Nephron progenitor cell (in vitro differentiated cells): ENCODE measurements at regions not wholly inside any gene's neighbourhood (a gene's known extent, or its start where the extent isn't known, plus 50 kb on each side); places are given as distances from the start of the nearest gene placed in this dataset.

Source experiments
- DNase-seq: peaks from one replicate; pipeline ENCODE4 v3.0.0; 2021
- H3K27ac Mint-ChIP-seq: 2 replicates; pipeline ENCODE4 v1.8.0; 2021; ENCODE audit warnings: mild to moderate bottlenecking, moderate library complexity, mixed read lengths
- H3K27me3 Mint-ChIP-seq: 2 replicates; pipeline ENCODE4 v1.8.0; 2021; ENCODE audit warnings: mild to moderate bottlenecking, low read depth, mixed read lengths; ENCODE audit not compliant: poor library complexity
- H3K36me3 Mint-ChIP-seq: 2 replicates; pipeline ENCODE4 v1.8.0; 2021; ENCODE audit warnings: low read depth, mixed read lengths
- H3K4me1 Mint-ChIP-seq: 2 replicates; pipeline ENCODE4 v1.8.0; 2021; ENCODE audit warnings: mixed read lengths
- H3K4me3 Mint-ChIP-seq: 2 replicates; pipeline ENCODE4 v1.8.0; 2021; ENCODE audit warnings: mild to moderate bottlenecking, moderate library complexity, mixed read lengths
- H3K9me3 Mint-ChIP-seq: 2 replicates; pipeline ENCODE4 v1.8.0; 2021; ENCODE audit warnings: mild to moderate bottlenecking, moderate library complexity, mixed read lengths
- TF ChIP-seq, protein P1 (sequence below): fragments of 200-600 bp; sonication (generic); IDR thresholded peaks from 2 replicates; pipeline ENCODE4 v1.5.0; 2021; ENCODE audit warnings: antibody characterized with exemption

GRCh38 chrX:127038065-127038464, 218.5 kb downstream of the PRR32 start:
- H3K4me1 Mint-ChIP-seq, result no peaks in the 10 kb centered on the region

DNA sequence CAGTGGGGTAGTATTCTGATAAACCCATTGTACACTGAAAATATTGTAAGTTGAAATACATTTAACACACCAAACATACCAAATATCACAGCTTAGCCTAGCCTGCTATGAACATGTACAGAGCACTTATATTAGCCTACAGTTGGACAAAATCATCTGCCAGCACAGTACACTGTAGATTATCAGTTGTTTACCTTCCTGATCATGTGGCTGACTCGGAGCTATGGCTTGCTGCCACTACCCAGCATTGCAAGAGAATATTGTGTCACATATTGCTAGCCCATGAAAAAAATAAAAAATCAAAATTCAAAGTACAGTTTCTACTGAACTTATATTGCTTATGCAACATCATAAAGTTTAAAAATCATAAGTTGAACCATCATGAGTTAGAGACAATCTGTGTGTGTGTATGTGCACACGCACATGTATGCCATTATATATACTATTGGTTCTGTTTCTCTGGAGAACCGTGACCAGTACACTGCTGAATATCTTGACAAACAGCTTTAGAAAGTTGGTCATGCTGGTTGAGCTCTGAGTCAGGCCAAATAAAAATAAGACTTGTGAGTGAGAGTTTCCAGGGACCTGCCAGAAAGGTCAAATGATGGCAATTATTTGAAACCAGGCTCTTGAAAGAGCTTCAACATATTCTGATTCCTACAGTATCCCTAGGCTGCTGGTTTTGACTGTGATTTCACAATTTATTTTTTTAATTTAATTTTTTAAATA, 238.5 kb downstream of the PRR32 start:
- H3K4me3 Mint-ChIP-seq, result no peak overlapping the region
- H3K9me3 Mint-ChIP-seq, result peaks cover 43% of the 10 kb centered on the region
- no peak for DNase-seq
- H3K27me3 Mint-ChIP-seq, result no peaks in the 10 kb centered on the region
- no peaks in the 10 kb centered on the region for H3K36me3 Mint-ChIP-seq
- H3K27ac Mint-ChIP-seq, result no peak overlapping the region
- no peaks in the 10 kb centered on the region for H3K4me1 Mint-ChIP-seq
- TF ChIP-seq, protein P1, sequence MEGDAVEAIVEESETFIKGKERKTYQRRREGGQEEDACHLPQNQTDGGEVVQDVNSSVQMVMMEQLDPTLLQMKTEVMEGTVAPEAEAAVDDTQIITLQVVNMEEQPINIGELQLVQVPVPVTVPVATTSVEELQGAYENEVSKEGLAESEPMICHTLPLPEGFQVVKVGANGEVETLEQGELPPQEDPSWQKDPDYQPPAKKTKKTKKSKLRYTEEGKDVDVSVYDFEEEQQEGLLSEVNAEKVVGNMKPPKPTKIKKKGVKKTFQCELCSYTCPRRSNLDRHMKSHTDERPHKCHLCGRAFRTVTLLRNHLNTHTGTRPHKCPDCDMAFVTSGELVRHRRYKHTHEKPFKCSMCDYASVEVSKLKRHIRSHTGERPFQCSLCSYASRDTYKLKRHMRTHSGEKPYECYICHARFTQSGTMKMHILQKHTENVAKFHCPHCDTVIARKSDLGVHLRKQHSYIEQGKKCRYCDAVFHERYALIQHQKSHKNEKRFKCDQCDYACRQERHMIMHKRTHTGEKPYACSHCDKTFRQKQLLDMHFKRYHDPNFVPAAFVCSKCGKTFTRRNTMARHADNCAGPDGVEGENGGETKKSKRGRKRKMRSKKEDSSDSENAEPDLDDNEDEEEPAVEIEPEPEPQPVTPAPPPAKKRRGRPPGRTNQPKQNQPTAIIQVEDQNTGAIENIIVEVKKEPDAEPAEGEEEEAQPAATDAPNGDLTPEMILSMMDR, result no peak

More at GRCh38 chrX:127038065-127038464, 218.5 kb downstream of the PRR32 start:
- Mint-ChIP-seq H3K27ac (no peak overlapping the region), H3K9me3 (peaks cover 6% of the 10 kb centered on the region), H3K36me3 (no peaks in the 10 kb centered on the region), H3K4me3 (no peak overlapping the region), H3K27me3 (peaks cover 2% of the 10 kb centered on the region)
- no peak for DNase-seq
- TF ChIP-seq, protein P1, result peak; percentile 37

- H3K27ac Mint-ChIP-seq, result no peak overlapping the region
- H3K36me3 Mint-ChIP-seq, result no peaks in the 10 kb centered on the region
- no peaks in the 10 kb centered on the region for H3K4me1 Mint-ChIP-seq
- TF ChIP-seq, protein P1, result no peak
- H3K9me3 Mint-ChIP-seq, result no peaks in the 10 kb centered on the region
- H3K27me3 Mint-ChIP-seq, result no peaks in the 10 kb centered on the region
- H3K4me3 Mint-ChIP-seq, result no peak overlapping the region
- DNase-seq, result no peak
These were observed 266.4 kb downstream of the PRR32 start for GRCh38 chrX:127085939-127086338.

GRCh38 chrX:127112726-127113125, 293.2 kb downstream of the PRR32 start:
- Mint-ChIP-seq H3K27me3 (no peaks in the 10 kb centered on the region), H3K9me3 (peaks cover 30% of the 10 kb centered on the region), H3K4me1 (no peaks in the 10 kb centered on the region), H3K4me3 (no peak overlapping the region), H3K36me3 (no peaks in the 10 kb centered on the region), H3K27ac (no peak overlapping the region)
- TF ChIP-seq, protein P1, result no peak
- no peak for DNase-seq

DNA sequence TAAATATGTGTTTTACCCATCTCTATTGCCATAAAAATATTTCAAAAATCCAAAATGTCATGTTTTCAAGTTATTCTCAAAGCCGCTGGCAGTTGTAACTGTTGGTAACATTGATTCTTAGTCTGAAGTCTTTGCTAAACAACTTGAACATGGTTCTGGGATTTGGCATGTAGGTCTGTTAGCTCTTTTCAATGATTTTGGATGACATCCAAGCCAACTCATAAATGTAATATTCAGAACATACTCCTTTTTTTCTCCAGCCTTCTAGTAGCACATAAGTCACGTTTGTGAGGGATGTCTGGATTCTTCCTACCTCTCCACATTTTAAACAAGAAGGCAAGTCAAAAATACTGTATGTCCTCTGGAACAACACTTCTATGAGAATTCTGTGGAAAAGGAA, 305.3 kb downstream of the PRR32 start:
- Mint-ChIP-seq H3K27ac (no peak overlapping the region), H3K9me3 (peaks cover 6% of the 10 kb centered on the region), H3K4me1 (no peaks in the 10 kb centered on the region), H3K4me3 (no peak overlapping the region), H3K36me3 (no peaks in the 10 kb centered on the region), H3K27me3 (no peaks in the 10 kb centered on the region)
- no peak for DNase-seq
- TF ChIP-seq, protein P1, result no peak

- Mint-ChIP-seq H3K27me3 (no peaks in the 10 kb centered on the region), H3K9me3 (peaks cover 8% of the 10 kb centered on the region), H3K27ac (no peak overlapping the region), H3K4me3 (no peak overlapping the region), H3K36me3 (no peaks in the 10 kb centered on the region), H3K4me1 (no peaks in the 10 kb centered on the region)
- no peak for DNase-seq
- TF ChIP-seq, protein P1, result no peak
These were observed 308.8 kb downstream of the PRR32 start for GRCh38 chrX:127128282-127128681.
